Right ventricle myocardium inferior (tissue), 1 donor: ENCODE measurements at regions not wholly inside any gene's neighbourhood (a gene's known extent, or its start where the extent isn't known, plus 50 kb on each side); places are given as distances from the start of the nearest gene placed in this dataset.

Experiments
- ATAC-seq: fragments of 200-7000 bp; cut with Tn5 transposase; one replicate; pipeline ENCODE4 v1.9.1; 2020; ENCODE audit warnings: mild to moderate bottlenecking, moderate library complexity
- DNase-seq: peaks from one replicate; pipeline ENCODE4 v3.0.0; 2021; ENCODE audit errors: missing footprints
- intact Hi-C: fragments of 100-400 bp; cut with DNase I; formaldehyde crosslinking; loops from one replicate; pipeline ENCODE4 v1.11.0; 2022
- donor health status: DM: no; HTN: yes; CAD: no; lungs with severe emphysema.

- intact Hi-C loops: no loop called here
- ATAC-seq (no peak), DNase-seq (no peak)
Measured at GRCh38 chr10:60677531-60678129, 100.6 kb upstream of the CDK1 start.

GRCh38 chr10:60675236-60675635 lies 103.0 kb upstream of the CDK1 start:
- ATAC-seq (no peak), DNase-seq (no peak)
- intact Hi-C loops: no loop called here

DNA sequence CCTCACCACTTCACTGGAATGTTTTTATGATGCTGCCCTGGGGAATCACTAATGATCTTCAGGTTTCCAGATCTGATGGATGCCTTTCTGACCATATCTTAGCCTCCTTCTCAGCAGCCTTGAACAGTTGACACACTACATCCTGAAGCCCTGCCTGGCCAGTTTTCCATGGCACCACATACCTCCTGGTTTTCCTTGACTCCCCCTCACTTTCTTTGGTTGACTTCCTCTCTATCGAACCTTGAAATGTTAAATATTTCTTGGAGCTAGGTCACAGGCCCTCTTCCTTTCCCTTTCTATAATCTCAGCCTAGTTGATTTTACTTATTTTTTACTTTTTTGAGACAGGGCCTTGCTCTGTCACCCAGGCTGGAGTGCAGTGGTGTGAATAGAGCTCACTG lies 108.8 kb upstream of the CDK1 start:
- DNase-seq (no peak), ATAC-seq (no peak)
- intact Hi-C loops: no loop called here

GRCh38 chr10:60666221-60666620 lies 112.1 kb upstream of the CDK1 start:
- DNase-seq (no peak), ATAC-seq (no peak)
- intact Hi-C loops: no loop called here

DNA sequence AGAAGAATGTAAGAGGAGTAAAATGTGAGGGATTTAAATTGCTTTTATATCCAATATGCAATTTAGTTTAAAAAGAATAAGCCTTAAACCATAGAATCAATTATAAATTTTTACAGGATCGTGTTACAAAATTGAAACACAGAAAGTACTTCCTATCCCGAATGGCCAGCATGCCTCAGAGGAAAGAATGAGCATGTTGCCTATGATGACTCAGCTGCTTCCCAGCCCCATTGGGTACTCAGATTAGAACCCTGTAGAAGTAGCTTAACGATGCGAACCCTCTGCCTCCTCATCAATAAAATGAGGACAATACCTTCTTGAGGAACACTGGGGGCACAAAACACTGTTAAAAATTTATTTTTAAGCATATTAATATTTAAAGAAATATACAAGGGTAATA lies 113.4 kb upstream of the CDK1 start:
- intact Hi-C loops: no loop called here
- DNase-seq (no peak), ATAC-seq (no peak)

- ATAC-seq (no peak), DNase-seq (no peak)
- intact Hi-C loops: no loop called here
Measured at GRCh38 chr10:60663850-60664249, 114.4 kb upstream of the CDK1 start.

GRCh38 chr10:60662917-60663614 lies 115.2 kb upstream of the CDK1 start:
- DNase-seq (no peak), ATAC-seq (no peak)
- intact Hi-C loops: no loop called here

GRCh38 chr10:60661637-60662036 lies 116.6 kb upstream of the CDK1 start:
- DNase-seq (no peak), ATAC-seq (no peak)
- intact Hi-C loops: no loop called here

- DNase-seq: no peak
- ATAC-seq: no peak
- intact Hi-C loops: no loop called here
Measured at GRCh38 chr10:60660625-60661024, 117.7 kb upstream of the CDK1 start.

DNA sequence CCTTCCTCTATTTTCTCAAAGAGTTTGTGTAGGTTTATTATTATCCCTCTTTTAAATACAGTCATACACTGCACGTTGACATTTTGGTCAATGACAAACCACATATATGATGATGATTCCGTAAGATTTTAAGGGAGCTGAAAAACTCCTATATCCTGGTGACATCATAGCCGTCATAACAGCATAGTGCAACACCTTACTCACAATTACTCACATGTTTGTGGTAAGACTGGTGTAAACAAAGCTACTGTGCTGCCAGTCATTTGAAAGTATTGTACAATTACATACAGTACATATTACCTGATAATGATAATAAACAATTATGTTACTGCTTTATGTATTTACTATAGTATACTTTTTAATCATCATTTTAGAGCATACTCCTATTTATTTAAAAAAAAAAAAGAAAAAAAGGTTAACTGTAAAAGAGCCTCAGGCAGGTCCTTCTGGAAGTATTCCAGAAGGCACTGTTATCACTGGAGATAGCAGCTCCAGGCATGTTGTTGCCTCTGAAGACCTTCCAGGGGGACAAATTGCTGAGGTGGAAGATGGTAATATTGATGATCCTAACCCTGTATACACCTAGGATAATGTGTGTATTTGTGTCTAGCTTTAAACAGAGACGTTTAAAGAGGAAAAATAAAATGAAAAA lies 123.3 kb upstream of the CDK1 start:
- intact Hi-C loops: no loop called here
- ATAC-seq: no peak
- no peak for DNase-seq

- ATAC-seq (no peak), DNase-seq (no peak)
- intact Hi-C loops: no loop called here
Measured at GRCh38 chr10:60652628-60653027, 125.7 kb upstream of the CDK1 start.

- ATAC-seq (no peak), DNase-seq (no peak)
- intact Hi-C loops: no loop called here
Measured at GRCh38 chr10:60650378-60650800, 127.9 kb upstream of the CDK1 start.

DNA sequence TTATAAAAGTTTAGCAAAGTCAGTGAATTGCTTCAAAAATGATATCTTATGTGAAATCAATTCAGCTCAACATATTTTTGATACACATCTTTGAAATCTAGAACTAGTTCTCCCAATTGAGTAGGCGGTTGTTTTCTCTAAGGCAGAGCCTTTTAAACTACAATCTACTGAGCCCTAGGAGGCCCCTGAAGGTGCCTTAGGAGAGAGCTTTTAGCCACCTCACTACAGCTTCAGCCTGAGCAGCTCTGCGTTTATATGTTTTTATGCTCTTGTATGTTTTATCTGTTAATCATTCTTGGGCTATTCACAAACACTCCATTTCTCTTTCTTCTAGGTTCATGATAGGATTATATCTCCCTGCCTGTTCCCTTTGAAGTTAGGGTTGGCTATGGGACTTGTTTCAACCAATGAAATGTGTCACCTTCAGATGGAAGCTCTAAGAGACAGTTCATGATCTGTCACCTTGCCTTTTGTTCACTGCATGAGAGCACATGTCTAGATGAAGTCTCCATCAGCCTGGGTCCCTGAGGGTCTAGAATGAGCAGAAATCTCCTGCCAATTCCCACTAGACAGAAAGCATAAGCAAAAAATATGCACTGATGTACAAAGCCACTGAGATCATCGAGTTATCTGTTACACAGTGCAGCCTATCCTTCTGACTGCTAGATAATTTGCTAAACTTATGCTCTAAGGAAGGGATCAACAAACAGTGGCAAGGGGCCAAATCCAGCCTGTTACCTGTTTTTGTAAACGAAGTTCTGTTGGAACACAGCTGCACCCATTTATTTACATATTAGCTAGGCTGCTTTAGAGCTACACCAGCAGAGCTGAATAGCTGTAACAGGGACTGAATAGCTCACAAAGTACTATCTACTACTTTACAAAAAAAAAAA lies 128.5 kb upstream of the CDK1 start:
- no peak for DNase-seq
- intact Hi-C loops: loop anchor here (10.0 kb wide), 2 partner anchors 415 to 545 kb away; no protein-coding TSS in a partner anchor
- ATAC-seq: no peak

GRCh38 chr10:60648761-60649160 lies 129.5 kb upstream of the CDK1 start:
- ATAC-seq: no peak
- DNase-seq: no peak
- intact Hi-C loops: loop anchor here (10.0 kb wide), 2 partner anchors 414 to 544 kb away; no protein-coding TSS in a partner anchor

- no peak for DNase-seq
- intact Hi-C loops: loop anchor here (1.0 to 10.0 kb wide), 3 partner anchors 203 to 542 kb away; no protein-coding TSS in a partner anchor
- no peak for ATAC-seq
Measured at GRCh38 chr10:60646966-60647796, 131.1 kb upstream of the CDK1 start.

- no peak for DNase-seq
- no peak for ATAC-seq
- intact Hi-C loops: loop anchor here (10.0 kb wide), 2 partner anchors 411 to 541 kb away; no protein-coding TSS in a partner anchor
Measured at GRCh38 chr10:60645980-60646379, 132.3 kb upstream of the CDK1 start.

- DNase-seq (no peak), ATAC-seq (no peak)
- intact Hi-C loops: loop anchor here (10.0 kb wide), 2 partner anchors 410 to 540 kb away; no protein-coding TSS in a partner anchor
Measured at GRCh38 chr10:60644436-60645130, 133.7 kb upstream of the CDK1 start.

GRCh38 chr10:60643874-60644273 lies 134.4 kb upstream of the CDK1 start:
- intact Hi-C loops: loop anchor here (10.0 kb wide), 2 partner anchors 409 to 539 kb away; no protein-coding TSS in a partner anchor
- ATAC-seq: no peak
- no peak for DNase-seq
